NCI-H460 (cell line): ENCODE measurements at regions not wholly inside any gene's neighbourhood (a gene's known extent, or its start where the extent isn't known, plus 50 kb on each side); places are given as distances from the start of the nearest gene placed in this dataset.

Experiments
- DNase-seq: peaks from one replicate; pipeline ENCODE4 v3.0.0-alpha.2; 2016; ENCODE audit warnings: low read depth; ENCODE audit errors: extremely low read depth

- no peak for DNase-seq
Observed at GRCh38 chr4:31051565-31051964, 331.4 kb downstream of the PCDH7 start.

- no peak for DNase-seq
Observed at GRCh38 chr4:31052519-31052918, 332.4 kb downstream of the PCDH7 start.

- DNase-seq = no peak
Observed at GRCh38 chr4:31053451-31053850, 333.3 kb downstream of the PCDH7 start.

- DNase-seq = no peak
Observed at GRCh38 chr4:31054295-31054694, 334.1 kb downstream of the PCDH7 start.

- no peak for DNase-seq
Observed at GRCh38 chr4:31058656-31059055, 338.5 kb downstream of the PCDH7 start.

- no peak for DNase-seq
Observed at GRCh38 chr4:31059753-31060522, 339.8 kb downstream of the PCDH7 start.

- no peak for DNase-seq
Observed at GRCh38 chr4:31065086-31065485, 344.9 kb downstream of the PCDH7 start.

DNA sequence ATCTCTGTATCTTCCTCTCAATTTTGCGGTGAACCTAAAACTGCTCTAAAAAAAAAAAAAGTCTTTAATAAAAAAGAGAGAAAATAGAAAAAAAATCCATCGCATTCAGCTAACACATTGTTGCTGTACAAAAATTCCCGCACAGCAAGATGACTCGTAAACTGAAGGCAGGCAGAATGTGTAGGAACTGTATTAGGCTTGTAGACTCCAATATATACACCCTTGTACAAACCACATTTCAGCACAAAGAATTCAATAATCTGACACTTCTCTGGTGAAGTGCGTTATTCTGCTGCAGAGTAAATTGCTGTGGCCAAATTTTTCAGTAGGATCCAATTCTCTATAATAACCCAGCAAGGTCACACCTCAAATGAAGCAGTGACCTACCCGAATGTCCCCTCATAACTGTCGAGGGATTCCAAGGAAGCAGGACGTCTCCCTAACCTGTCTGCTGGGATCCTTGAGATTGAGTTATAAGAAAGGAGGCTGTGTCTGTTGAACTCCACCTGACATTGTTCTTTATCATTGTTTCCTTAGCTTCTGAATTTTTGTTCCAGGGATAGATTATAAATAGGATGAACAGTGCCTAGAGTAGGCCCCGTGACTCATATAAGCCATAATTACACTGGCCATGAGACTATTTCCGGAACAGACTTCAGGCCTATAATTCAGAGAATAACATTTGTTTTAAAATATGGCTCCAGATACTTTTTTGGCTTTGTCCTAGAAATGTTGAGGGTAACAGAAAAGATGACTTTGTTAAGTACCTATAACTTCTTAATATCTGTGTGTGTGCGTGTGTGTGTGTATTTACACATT is 348.3 kb downstream of the PCDH7 start:
- DNase-seq = no peak

- DNase-seq = no peak
Observed at GRCh38 chr4:31069151-31069550, 349.0 kb downstream of the PCDH7 start.

DNA sequence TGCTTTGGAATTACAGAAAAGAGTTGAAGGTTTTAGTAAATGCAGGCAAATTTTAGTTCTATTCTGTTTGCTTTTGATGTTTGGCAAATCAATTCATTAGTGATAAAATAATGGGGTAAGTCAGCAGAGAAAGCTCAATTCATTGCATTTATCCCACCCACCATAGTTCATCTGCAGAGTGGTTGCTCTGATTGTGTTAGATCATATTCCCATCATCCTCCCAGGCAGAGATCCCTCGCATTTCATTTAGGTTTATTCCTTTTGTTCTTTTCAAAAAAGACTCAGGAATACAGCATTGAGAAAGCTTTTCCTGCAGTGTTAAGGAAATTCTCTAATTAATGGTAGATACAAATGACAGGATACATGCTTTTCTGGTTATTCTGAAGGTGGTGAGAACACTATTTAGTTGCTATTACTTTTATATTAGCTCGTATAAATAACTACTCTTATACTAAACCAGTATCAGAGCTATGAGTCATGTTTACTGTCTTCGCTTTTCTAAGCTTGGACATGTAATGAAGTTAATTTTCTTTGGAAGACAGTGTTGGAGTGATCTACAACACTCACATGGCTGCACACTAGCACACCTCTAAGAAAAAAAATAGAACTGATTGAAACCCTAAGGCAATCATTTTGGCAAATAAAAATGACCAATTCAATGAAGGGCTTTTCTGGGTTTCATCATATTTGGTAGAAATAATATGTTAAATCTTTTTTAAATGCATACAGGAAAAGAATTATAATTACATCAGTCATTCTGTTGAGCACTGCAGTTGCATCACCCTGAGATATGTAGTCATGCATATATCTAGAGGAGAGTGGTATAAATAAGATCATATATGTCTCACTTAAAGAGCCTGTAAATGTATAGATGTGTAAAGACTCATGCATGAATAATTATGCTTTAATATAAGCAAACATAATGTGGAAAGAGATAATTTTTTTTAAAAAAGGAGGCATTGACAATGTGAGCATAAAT is 351.6 kb downstream of the PCDH7 start:
- DNase-seq = no peak

- no peak for DNase-seq
Observed at GRCh38 chr4:31075969-31076368, 355.8 kb downstream of the PCDH7 start.

GRCh38 chr4:31078661-31079060 is 358.5 kb downstream of the PCDH7 start:
- DNase-seq = no peak

DNA sequence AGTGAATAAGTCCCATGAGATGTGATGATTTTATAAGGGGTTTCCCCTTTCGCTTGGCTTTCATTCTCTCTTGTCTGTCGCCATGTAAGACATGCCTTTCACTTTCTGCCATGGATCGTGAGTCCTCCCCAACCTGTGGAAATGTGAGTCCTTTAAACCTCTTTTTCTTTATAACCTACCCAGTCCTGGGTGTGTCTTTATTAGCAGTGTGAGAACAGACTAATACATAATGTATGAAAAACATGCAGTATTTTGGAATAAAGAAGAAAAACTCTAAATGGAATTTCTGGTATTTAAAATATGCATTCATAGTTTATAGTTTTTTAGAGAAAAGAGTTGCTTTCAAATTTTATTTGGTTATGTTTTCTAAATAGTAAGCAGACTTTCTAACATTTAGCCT is 360.7 kb downstream of the PCDH7 start:
- no peak for DNase-seq

GRCh38 chr4:31081366-31081765 is 361.2 kb downstream of the PCDH7 start:
- no peak for DNase-seq

DNA sequence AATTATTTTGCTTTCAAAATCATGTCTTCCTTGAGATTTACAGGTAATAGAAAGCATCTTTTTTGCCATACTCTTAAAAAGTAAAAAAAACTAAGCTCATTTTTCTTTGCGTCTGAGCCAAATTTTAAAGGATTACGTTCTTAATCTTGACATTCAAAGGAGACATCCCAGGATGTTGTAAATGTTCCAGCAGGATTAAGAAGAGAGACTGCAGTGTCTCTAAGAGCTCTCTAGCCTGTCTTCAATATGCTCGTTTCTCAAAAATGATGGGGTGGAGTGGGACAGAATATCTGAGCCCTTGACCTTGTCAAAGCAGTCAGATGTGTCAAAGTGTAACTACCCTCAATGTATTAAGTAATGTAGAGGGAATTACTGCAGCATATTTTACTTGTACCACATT is 363.3 kb downstream of the PCDH7 start:
- DNase-seq = no peak

DNA sequence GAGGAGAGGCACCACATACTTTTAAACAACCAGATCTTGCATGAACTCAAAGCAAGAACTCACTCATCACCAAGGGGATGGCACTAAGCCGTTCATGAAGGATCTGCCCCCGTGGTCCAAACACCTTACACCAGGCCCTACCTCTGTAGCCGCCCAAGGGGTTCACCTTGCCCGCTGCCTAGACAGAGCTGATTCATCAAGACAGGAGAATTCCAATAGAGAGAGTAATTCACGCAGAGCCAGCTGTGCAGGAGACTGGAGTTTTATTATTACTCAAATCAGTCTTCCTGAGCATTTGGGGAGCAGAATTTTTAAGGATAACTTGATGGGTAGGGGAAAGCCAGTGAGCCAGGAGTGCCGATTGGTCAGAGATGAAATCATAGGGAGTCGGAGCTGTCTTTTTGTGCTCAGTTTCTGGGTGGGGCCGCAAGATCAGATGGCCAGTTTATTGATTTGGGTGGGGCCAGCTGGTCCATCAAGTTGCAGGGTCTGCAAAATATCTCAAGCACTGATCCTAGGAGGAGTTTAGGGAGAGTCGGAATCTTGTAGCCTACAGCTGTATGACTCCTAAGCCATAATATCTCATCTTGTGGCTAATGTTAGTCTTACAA is 364.7 kb downstream of the PCDH7 start:
- DNase-seq = no peak

- no peak for DNase-seq
Observed at GRCh38 chr4:31085689-31086088, 365.5 kb downstream of the PCDH7 start.

GRCh38 chr4:31086756-31087330 is 366.7 kb downstream of the PCDH7 start:
- DNase-seq = no peak

DNA sequence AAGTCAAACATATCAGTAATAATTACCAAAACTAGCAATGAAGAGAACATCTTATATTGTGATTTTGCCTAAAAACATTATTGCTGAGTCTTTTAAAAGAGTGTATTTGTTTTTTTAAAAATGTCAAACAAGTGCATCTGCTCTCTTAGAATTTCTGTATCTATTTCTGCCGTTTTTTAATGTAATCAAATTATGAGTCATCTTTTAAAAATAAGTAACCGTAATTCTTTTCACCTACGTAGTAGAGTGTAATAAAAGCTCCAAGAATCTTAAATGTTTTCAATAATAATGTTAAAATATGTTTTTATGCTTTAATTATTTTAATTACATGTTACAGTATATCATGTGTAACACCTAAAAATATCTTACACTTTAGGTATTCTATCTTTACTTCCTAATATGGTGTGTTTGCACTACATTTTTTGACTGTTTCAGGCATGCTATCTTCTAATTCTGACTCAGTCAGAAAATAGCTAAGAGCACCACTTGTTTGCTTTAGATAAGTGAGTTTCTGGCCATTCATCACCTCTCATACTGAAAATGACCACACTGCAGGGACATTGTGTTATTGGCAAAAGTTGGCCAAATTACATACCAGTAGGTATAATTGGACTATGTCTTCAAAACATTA is 368.5 kb downstream of the PCDH7 start:
- no peak for DNase-seq

- no peak for DNase-seq
Observed at GRCh38 chr4:31089815-31090214, 369.6 kb downstream of the PCDH7 start.
